ENCODE measurements at regions not wholly inside any gene's neighbourhood (a gene's known extent, or its start where the extent isn't known, plus 50 kb on each side); places are given as distances from the start of the nearest gene placed in this dataset.
"Not testable (repeated sequence)": the region's sequence is repeated elsewhere in the genome, so short reads cannot be mapped to it uniquely, and the experiment has no call there.

DNA sequence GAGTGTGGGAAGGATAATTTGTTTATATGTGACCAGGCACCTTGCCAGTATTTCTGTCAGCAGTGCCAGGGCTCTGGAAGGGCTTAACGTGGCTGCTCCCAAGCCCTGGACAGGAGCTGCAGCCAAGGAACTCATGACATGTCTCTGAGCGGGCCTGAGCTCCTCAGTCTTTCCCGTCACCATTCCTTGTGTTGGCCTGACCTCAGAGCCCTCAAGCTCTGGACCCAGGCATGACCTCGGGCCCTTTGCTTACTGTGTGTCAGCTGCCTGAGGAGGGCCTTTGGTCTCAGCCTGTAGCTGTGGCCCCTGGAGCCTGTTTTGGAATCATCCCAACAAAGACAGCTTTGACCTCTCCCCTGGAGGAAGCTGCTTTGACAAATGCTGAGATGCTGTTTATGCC, 264.1 kb upstream of the PLET1 start:
- peak; percentile 14 for DNase-seq (ENCODE audit: low spot score)
- in situ Hi-C loops (cut with HindIII; ENCODE audit: low sequenced_read_pairs) = no loop called here

DNA sequence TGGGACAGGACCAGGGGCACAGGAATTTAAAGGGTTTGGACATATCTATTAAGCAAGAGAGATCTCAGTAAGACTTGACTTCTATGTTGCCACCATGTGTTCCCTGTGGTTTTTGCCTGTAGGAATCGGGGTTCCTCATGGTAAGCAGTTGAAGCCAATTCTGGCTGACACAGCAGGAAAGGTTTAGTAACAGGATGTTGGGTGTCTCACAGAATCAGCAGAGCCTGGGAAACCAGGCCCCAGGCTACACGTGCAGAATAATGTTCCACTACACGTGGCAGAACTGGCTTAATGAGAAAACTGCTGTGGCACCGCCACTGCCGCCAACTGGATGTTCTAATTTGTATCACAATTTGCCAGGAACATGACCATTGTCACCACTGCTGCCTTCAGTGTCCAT, 264.6 kb upstream of the PLET1 start:
- no peak for DNase-seq (ENCODE audit: low spot score)
- in situ Hi-C loops (cut with HindIII; ENCODE audit: low sequenced_read_pairs) = no loop called here

DNA sequence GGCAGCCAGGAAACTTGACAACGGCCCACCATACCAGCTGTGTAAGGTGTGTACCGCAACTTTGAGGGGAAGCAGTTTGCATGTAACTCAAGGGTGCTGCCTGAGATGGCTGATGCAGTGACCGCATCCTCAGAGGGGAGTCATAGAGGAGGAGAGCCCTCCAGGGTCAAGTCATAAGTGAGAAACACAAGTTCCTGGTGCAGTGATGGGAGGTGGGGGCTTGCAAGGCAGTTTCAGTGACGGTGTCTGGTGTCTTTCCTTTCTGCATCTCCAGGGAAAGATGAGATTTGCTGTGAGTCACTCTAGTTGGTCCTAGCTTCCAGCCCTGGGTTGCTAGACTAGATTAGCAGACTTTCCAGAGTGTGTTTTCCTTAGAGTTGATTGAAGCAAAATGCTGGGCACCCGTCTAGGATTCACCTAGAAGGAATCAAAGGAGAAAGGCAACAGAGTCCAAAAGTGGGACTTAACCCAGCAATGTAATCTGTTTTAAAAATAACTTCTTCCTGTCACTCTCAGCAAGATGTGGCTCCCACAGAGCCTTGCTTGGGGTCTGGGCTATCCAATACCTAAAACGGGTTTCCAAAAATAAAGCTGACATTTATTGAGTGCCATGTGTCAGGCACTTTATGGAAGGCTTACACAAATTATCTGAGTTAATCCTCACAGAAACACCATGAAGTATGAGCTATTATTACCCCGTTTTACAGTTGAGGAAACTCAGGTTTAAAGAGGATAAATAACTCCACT, 265.4 kb upstream of the PLET1 start:
- DNase-seq (ENCODE audit: low spot score) = no peak
- in situ Hi-C loops (cut with HindIII; ENCODE audit: low sequenced_read_pairs) = no loop called here

DNA sequence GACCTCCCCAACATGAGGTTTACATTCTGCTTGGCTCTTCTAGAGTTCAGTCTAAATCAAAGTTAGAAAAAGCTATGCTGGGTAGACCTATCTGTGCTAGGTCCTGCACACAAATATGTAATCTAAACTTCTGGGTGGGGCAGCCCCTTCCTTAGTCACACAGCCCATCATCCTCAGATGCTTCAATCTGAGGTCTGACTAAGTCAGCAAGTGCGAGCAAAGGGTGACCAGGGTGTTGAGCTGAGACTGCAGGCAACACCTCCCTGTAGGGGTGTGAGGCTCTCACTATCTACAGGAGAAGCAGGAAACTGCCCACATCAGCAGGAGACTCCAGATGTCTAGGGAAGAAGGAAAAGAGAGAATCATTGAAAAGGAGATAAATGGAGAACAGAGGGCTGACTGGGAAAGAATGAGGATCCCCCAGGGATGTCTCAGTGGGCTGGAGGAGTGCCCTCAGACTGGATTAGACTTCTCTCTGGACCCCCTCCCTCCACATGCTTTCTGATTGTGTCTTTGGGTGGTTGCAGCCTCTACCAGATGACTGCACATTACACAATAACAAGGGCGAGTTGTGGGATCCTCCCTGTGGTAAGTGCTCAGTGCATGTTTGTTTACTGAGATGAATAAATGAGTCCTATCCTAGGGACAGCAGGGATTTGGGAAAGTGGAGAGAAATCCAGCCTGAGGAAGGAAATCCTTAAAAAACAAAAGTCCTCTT, 266.2 kb upstream of the PLET1 start:
- no peak for DNase-seq (ENCODE audit: low spot score)
- in situ Hi-C loops (cut with HindIII; ENCODE audit: low sequenced_read_pairs) = no loop called here

DNA sequence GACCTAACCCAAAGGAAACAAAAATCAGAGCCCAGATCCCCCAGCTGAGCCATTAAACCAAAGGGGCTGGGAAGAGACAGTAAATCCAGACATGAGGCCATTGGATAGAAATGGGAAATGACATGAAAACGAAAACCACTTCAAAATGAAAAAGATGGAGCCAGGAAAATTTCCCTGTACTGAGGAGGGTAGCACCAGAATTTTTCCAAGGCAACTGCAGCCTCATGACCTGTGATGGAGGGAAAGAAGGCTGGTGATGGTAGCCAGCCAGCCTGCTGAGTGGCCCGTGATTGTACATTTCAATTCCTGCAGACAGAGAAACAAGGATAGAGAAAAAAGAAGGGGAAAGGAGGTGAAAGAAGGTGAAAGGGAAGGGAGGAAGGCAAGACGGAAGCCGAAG, 268.4 kb upstream of the PLET1 start:
- in situ Hi-C loops (cut with HindIII; ENCODE audit: low sequenced_read_pairs) = no loop called here

DNA sequence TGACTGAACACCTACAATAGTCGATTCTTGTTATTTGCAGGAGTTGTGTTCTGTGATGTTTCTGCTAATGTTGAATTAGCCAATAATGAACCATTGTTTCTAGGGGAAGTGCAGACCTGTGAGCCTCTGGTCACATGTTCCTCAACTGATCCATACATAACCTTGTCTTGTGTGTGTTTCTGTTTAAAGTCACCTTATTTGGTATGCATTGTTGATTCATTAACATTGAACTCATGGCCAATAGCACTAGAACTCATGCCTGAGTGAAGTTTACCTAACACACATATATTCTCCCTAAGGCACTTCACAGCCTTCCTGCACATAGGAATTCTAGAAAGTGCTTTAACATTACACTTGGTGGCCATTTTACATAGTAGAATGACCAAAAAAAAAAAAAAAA, 271.8 kb upstream of the PLET1 start:
- in situ Hi-C loops (cut with HindIII; ENCODE audit: low sequenced_read_pairs) = no loop called here
- no peak for DNase-seq (ENCODE audit: low spot score)

More for the DNA sequence above, 268.4 kb upstream of the PLET1 start:
- no peak for DNase-seq (ENCODE audit: low spot score)

DNA sequence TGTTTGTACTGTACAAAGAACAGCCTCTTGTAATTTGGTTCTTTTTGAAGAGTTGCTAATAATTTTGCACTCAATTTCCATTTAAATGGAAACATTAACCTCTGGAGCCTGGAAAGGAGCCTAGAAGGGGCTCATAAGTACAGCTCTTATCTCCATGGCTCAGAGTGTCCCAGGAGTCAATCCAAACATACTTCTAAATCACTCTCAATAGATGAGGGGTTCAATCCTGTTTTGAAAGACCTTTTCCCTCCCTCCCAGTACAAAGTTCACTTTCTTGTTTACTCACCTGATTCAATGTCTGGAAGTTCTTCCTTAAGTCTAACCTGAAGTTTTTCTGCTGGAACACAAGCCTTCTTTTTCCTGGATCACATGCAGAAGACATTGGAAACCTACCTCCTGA, 273.0 kb upstream of the PLET1 start:
- DNase-seq (ENCODE audit: low spot score) = no peak
- in situ Hi-C loops (cut with HindIII; ENCODE audit: low sequenced_read_pairs) = no loop called here

DNA sequence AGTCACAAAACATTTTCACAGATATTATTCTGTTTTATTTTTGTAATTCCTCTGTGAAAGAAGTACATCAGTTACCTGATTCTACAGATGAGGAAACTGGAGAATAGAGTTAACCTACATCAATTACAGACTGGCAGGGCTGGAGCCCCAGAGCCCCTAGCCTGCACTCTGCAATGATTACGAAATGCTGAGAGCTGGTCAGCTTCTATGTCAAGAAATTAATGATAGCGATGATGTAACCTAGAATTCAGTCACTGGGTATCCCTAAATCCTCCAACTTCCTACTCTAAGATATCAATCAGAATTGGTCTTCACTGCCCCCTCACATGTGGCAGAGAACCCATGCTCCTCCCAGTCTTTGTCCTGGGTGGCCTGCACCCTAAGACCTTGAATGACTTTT, 273.5 kb upstream of the PLET1 start:
- no peak for DNase-seq (ENCODE audit: low spot score)
- in situ Hi-C loops (cut with HindIII; ENCODE audit: low sequenced_read_pairs) = no loop called here

DNA sequence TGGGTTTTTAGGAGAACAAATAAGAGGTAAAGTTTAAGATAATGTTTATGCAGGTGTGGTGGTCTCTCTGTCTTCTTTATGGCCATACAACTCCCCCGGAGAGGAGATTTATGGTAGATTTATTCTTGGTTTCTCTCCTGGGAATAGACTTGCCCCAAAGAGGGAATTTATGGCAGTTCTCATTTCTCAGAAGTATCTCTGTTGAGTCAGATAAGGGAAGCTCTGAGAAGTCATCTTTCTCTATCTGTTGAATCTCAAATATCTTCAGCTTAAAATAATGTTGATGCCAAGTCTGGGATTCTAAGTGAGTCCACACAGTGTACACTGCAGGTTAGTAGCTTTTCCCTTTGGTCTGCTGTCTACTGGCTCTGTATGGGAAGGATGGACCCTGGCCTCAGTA, 276.4 kb upstream of the PLET1 start:
- DNase-seq (ENCODE audit: low spot score) = no peak
- in situ Hi-C loops (cut with HindIII; ENCODE audit: low sequenced_read_pairs) = no loop called here

DNA sequence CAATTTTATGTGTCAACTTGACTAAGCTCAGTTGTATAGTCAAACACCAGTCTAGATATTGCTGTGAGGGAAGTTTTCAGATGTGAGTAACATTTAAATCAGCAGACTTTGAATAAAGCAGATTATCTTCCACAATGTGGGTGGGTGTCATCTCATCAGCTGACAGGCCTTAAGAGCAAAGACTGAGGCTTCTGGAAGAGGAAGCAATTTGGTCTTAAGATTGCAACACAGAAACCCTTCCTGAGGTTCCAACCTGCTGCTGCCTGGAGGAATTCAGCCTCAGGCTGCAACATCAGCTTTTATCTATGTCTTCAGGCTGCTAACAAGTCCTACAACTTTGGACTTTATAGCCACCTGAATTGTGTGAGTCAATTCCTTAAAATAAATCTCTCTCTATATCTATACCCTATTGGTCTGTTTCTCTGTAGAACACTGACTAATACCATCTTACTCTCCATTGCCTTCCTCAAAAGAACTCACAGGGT, 277.2 kb upstream of the PLET1 start:
- DNase-seq (ENCODE audit: low spot score) = no peak
- in situ Hi-C loops (cut with HindIII; ENCODE audit: low sequenced_read_pairs) = no loop called here

DNA sequence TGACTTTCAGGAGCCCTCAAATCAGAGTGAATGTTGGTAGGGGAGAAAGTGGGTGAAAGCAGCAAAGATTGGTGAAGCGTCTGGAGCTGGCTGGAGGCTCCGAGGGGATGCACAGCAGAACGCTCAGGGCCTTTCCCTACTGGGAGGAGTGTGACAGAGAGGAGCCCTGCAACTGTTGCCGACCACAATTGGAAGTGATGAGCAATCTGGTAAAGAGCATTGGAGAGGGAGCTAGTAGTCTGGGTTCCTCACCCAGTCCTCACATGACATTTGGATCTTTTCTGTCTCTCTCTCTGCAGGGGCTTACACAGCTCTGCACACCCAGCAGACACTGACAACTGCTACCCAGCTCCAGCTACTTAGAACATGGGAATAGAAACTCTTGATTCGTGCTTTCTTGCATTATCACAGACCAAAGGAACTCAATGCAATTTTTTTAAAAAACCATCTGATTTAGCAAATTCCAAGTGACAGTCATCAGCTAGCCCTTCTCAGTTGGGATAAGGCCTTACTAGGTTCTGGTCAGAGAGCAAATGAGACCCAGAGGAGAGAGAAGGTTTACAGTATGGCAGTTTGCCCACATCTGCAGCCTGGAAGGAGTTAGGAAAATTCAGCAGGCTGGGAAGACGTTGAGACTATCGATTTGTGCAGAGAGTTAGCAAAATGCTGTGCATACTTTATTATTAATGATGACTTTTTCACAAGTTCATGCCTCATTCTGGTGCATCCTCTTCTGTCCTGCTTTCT, 278.0 kb upstream of the PLET1 start:
- DNase-seq (ENCODE audit: low spot score) = no peak
- in situ Hi-C loops (cut with HindIII; ENCODE audit: low sequenced_read_pairs) = no loop called here

DNA sequence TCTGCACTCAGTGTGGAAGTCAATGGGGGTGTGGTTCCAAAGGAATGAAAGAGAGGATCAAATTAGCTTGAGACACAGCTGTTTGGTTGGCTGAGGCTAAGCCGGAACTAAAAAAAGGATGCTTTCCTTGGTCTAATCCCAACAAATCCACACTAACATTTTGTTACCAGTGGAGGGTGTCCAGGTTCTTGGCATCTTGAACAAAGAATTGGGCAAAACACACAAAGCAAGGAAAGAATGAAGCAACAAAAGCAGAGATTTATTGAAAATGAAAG, 278.6 kb upstream of the PLET1 start:
- DNase-seq (ENCODE audit: low spot score); in situ Hi-C loops (cut with HindIII; ENCODE audit: low sequenced_read_pairs): not testable (repeated sequence)

DNA sequence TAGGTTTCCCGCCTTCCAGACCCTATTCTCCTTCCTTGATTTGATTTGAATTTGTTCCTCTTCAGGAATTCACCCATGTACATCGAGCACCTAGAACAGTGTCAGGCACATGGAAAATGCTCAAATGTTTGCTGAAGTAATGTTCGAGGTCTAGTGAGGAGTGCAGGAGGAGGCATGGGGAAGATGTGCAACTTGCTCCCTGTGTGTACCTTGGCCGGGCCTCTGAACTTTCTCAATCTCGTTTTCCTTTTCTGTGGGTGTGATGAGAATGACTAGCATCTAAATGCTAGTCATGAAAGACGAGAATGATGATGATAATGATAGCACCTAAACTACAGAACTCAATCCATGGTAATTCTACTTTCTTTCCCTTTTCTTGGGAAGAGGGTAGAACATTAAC, 279.1 kb upstream of the PLET1 start:
- in situ Hi-C loops (cut with HindIII; ENCODE audit: low sequenced_read_pairs) = no loop called here
- DNase-seq (ENCODE audit: low spot score) = no peak

DNA sequence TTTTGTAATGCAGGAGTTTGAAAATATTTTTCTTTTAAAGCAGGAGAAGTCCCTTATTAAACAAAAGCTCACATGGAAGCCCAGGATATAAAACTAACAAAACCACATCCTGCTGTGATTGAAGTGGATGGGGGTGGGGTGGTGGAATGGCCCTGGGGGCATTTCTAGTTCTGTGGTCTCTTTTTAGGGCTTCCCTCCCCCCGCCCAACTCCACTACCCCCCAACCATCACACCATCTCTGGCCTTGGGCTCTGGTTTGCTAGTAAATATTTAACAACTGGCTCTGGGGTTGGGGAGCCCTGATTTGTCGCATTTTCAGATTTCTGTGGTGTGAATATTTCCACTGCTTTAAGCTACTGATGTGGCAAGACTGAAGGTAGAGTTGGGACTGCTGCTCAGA, 279.6 kb upstream of the PLET1 start:
- DNase-seq (ENCODE audit: low spot score) = no peak
- in situ Hi-C loops (cut with HindIII; ENCODE audit: low sequenced_read_pairs) = no loop called here

DNA sequence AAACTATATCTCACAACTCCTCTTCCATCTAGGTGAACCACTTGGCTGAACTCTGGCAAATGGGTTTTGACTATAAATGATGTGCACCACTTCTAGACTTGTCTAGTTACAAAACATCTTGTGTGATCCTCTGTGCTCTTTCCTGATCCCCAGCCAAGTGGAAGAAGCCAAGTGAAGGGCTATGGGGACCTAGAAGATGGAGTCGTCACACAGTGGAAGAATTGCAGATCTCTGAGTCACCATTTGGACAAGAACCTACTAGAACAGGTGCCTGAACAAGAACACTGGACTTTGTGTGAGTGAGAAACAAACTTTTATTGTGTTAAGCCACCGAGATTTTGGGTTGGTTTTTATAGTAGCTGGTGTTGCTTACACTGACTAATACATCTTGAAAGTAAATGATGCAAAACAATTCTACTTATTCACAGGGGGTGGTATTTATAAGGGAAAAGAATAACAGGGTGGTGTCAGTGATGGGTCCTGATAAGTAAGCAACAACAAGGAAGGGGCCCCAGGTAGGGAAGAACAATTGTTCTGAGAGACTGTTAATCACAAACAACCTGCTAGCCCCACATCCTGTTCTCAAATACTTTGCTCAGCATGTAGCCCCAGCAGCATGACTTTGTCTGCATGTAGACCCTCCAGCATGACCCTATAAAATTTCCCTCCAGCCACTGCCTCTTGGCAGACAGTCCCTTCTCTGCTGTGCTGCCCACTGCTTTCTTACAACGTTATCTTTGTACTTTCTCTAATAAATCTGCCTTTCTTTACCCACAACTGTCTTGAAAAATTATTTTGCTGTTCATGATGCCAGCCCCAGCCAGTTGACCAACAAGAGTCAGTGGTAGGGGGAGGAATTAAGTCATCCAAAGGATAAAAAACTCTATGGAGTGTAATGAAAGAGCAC, 280.7 kb upstream of the PLET1 start:
- no peak for DNase-seq (ENCODE audit: low spot score)
- in situ Hi-C loops (cut with HindIII; ENCODE audit: low sequenced_read_pairs) = no loop called here

DNA sequence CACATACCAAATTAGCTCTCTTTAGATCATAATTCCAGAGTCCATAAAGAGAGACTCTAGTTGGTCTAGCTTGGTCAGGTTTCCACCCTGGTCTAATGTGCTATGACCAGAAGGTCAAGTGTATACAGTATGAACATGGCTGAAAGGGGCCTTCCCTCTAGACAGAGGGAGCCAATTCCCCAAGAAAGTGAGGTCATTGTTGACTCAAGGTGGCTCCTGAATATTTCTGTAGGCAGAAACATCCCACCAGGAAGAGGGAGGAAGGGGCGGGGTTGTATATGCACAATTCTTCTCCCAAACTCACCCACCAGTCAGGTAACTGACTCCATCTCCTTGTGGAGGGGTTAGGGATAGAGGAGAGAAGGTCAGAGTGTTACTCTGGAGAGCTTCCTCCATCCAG, 281.8 kb upstream of the PLET1 start:
- in situ Hi-C loops (cut with HindIII; ENCODE audit: low sequenced_read_pairs) = no loop called here
- no peak for DNase-seq (ENCODE audit: low spot score)

DNA sequence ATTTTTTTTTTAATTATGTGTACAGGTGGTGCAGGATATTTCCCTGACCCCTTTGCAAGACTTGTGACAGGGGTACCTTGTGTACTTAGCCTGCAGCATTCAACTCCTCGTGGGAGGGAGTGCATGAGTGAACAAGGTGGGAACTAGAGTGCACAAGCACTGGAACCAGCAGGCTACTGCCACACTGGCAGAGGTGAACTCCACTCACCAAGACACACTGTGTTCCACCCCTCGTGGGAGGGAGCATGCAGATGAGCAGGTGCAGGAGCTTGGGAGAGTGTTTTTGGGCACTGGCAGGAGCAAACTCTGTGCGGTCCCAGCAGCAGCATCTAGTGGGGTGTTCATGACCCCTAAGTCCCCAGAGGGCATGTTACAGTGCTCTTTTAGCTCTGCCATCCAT, 282.7 kb upstream of the PLET1 start:
- DNase-seq (ENCODE audit: low spot score) = no peak
- in situ Hi-C loops (cut with HindIII; ENCODE audit: low sequenced_read_pairs) = no loop called here

DNA sequence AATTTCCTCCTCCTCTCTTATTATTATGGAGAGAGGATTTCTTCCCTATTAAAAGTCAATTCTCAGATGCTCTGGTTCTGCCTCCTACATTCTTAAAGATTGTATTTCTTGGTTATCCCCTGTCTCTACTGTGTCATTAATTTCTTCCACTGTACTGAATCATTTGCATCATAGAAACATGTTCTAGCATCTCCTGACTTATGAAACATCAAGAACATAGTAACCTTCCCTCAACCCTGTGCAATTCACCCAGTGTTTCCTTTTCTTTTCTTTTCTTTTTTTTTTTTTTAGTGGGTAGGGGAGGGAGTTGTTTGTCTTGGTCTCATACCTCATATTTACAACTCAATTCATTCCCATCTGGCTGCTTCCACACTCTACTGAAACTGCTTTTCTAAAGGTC, 288.0 kb upstream of the PLET1 start:
- in situ Hi-C loops (cut with HindIII; ENCODE audit: low sequenced_read_pairs) = no loop called here
- no peak for DNase-seq (ENCODE audit: low spot score)

DNA sequence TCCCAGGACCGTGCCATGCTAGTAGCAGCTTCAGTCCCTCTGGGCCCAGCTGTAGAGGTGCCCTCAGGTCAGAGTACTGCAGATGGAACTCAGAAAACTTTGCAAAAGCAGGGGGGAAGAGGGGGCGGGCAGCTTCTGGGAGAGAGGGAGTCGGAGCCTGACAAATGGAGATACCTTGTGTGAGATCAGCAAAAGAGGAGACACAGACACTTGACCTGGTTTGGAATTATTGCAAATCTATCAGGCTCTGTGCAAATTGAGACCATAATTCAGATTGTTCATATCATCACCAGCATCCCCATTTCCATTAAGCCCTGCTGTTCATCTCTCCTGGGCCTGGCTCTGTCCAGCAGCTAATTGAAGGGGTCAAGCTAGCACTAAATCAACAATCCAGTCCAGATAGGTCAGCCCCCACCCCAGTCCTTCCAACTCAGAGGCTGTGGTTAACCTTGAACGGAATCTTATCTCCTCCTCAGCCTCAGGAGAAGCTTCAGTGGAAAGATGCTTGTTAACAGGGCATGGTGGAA, 292.6 kb upstream of the PLET1 start:
- in situ Hi-C loops (cut with HindIII; ENCODE audit: low sequenced_read_pairs) = no loop called here
- no peak for DNase-seq (ENCODE audit: low spot score)
